ENCODE measurements at regions not wholly inside any gene's neighbourhood (a gene's known extent, or its start where the extent isn't known, plus 50 kb on each side); places are given as distances from the start of the nearest gene placed in this dataset.

GRCh38 chr13:69028936-69029335 is 1078.7 kb upstream of the ATXN8OS start:
- ATAC-seq = no peak
- no peak for DNase-seq (ENCODE audit: extremely low read depth in 1 of 4, low spot score in 3 of 4)
- Histone ChIP-seq H3K9ac (ENCODE audit: insufficient read depth in 1 of 2, low read depth in 2 of 2, low read length in 2 of 2) (no peak overlapping the region), H3K4me1 (replicated peaks in 1 of 2; ENCODE audit: control insufficient read depth in 2 of 2, insufficient read depth in 2 of 2, low read length in 2 of 2) (no peaks in the 10 kb centered on the region), H4K20me1 (replicated peaks; ENCODE audit: control insufficient read depth, insufficient read depth, low read length) (no peaks in the 10 kb centered on the region), H2AFZ (ENCODE audit: low read depth, low read length) (no peak overlapping the region), H3K9me1 (ENCODE audit: control insufficient read depth, insufficient read depth, low read length) (no peaks in the 10 kb centered on the region), H3K4me2 (ENCODE audit: insufficient read depth, low read length) (no peak overlapping the region), H3K27me3 (ENCODE audit: control insufficient read depth in 2 of 2, insufficient read depth in 2 of 2, low read length in 2 of 2) (no peaks in the 10 kb centered on the region), H3K36me3 (ENCODE audit: control insufficient read depth, insufficient read depth, low read length) (no peaks in the 10 kb centered on the region), H3K9me3 (replicated peaks; ENCODE audit: control insufficient read depth, insufficient read depth, low read depth, low read length) (no peaks in the 10 kb centered on the region), H3K27ac (ENCODE audit: extremely low read depth, low read depth, low read length) (no peak overlapping the region), H3K79me2 (ENCODE audit: control insufficient read depth, insufficient read depth, low read length) (no peaks in the 10 kb centered on the region), H3K4me3 (no peak overlapping the region)
- ChIA-PET CTCF (ENCODE audit: low intra/inter-chr PET ratio) (no interaction called here), POLR2A (no interaction called here)
- no TSS peak for BruUV-seq (replicated peaks)
- no peak for FAIRE-seq
- intact Hi-C loops (cut with micrococcal nuclease) = no loop called here
- in situ Hi-C loops (cut with MboI) = no loop called here
- TF ChIP-seq, protein P1, sequence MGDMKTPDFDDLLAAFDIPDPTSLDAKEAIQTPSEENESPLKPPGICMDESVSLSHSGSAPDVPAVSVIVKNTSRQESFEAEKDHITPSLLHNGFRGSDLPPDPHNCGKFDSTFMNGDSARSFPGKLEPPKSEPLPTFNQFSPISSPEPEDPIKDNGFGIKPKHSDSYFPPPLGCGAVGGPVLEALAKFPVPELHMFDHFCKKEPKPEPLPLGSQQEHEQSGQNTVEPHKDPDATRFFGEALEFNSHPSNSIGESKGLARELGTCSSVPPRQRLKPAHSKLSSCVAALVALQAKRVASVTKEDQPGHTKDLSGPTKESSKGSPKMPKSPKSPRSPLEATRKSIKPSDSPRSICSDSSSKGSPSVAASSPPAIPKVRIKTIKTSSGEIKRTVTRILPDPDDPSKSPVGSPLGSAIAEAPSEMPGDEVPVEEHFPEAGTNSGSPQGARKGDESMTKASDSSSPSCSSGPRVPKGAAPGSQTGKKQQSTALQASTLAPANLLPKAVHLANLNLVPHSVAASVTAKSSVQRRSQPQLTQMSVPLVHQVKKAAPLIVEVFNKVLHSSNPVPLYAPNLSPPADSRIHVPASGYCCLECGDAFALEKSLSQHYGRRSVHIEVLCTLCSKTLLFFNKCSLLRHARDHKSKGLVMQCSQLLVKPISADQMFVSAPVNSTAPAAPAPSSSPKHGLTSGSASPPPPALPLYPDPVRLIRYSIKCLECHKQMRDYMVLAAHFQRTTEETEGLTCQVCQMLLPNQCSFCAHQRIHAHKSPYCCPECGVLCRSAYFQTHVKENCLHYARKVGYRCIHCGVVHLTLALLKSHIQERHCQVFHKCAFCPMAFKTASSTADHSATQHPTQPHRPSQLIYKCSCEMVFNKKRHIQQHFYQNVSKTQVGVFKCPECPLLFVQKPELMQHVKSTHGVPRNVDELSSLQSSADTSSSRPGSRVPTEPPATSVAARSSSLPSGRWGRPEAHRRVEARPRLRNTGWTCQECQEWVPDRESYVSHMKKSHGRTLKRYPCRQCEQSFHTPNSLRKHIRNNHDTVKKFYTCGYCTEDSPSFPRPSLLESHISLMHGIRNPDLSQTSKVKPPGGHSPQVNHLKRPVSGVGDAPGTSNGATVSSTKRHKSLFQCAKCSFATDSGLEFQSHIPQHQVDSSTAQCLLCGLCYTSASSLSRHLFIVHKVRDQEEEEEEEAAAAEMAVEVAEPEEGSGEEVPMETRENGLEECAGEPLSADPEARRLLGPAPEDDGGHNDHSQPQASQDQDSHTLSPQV (IDR thresholded peaks at IDR 0.05) = no peak
- no peak for TF ChIP-seq TAL1 (IDR thresholded peaks at IDR 0.05)
- TF ChIP-seq, protein P2, sequence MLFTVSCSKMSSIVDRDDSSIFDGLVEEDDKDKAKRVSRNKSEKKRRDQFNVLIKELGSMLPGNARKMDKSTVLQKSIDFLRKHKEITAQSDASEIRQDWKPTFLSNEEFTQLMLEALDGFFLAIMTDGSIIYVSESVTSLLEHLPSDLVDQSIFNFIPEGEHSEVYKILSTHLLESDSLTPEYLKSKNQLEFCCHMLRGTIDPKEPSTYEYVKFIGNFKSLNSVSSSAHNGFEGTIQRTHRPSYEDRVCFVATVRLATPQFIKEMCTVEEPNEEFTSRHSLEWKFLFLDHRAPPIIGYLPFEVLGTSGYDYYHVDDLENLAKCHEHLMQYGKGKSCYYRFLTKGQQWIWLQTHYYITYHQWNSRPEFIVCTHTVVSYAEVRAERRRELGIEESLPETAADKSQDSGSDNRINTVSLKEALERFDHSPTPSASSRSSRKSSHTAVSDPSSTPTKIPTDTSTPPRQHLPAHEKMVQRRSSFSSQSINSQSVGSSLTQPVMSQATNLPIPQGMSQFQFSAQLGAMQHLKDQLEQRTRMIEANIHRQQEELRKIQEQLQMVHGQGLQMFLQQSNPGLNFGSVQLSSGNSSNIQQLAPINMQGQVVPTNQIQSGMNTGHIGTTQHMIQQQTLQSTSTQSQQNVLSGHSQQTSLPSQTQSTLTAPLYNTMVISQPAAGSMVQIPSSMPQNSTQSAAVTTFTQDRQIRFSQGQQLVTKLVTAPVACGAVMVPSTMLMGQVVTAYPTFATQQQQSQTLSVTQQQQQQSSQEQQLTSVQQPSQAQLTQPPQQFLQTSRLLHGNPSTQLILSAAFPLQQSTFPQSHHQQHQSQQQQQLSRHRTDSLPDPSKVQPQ (CRISPR knock-in tag; IDR thresholded peaks at IDR 0.05; ENCODE audit: borderline replicate concordance) = no peak
- no peak for TF ChIP-seq TCF7 (IDR thresholded peaks at IDR 0.05; ENCODE audit: borderline replicate concordance)
- no peak for TF ChIP-seq NCOA6 (IDR thresholded peaks at IDR 0.05)
- no peak for TF ChIP-seq HSF4 (CRISPR knock-in tag; IDR thresholded peaks at IDR 0.05; ENCODE audit: borderline replicate concordance)
- no peak for TF ChIP-seq ZNF766 (CRISPR knock-in tag; conservative IDR thresholded peaks at IDR 0.05)
- no peak for TF ChIP-seq SLC30A9 (CRISPR knock-in tag; IDR thresholded peaks at IDR 0.05)
- TF ChIP-seq ZNF407 (IDR thresholded peaks at IDR 0.05; ENCODE audit: low read depth) = no peak

All from K562 (cell line).